B cell (primary cell): ENCODE measurements at regions not wholly inside any gene's neighbourhood (a gene's known extent, or its start where the extent isn't known, plus 50 kb on each side); places are given as distances from the start of the nearest gene placed in this dataset.

Source experiments
- EZH2 ChIP-seq: IDR thresholded peaks from 2 replicates; pipeline ENCODE4 v1.6.1; 2012; ENCODE audit warnings: borderline replicate concordance, low read depth, mild to moderate bottlenecking, moderate library complexity, low read length; ENCODE audit not compliant: insufficient read depth, poor library complexity, severe bottlenecking
- TF ChIP-seq, protein P1 (sequence below): fragments of 200-600 bp; IDR thresholded peaks from one replicate; pipeline ENCODE4 v1.8.0; 2022; ENCODE audit warnings: antibody characterized with exemption, mild to moderate bottlenecking

DNA sequence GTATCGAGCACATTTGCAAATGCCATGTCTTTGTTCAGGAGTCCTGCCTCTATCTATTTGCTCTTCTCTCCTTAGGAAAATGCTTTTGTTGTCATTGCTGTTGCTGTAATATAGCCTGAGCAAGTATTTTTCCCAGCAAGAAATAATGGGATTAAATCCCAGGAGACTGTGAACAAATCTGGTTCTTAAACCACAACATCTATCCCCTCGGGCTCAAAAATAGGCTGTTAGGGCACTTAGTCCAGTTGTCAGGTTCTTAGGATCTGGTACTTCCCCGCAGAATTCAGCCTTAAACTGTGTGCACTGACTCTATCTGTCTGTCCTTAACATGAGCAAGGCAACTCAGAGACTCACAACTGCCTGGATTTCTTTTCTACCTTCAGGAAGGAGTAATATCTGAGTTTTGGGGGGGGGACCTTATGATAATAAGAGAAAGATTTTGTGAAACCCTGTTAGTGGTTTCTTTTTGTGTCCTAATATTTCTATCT, 437.5 kb downstream of the HTR1B start:
- TF ChIP-seq, protein P1, sequence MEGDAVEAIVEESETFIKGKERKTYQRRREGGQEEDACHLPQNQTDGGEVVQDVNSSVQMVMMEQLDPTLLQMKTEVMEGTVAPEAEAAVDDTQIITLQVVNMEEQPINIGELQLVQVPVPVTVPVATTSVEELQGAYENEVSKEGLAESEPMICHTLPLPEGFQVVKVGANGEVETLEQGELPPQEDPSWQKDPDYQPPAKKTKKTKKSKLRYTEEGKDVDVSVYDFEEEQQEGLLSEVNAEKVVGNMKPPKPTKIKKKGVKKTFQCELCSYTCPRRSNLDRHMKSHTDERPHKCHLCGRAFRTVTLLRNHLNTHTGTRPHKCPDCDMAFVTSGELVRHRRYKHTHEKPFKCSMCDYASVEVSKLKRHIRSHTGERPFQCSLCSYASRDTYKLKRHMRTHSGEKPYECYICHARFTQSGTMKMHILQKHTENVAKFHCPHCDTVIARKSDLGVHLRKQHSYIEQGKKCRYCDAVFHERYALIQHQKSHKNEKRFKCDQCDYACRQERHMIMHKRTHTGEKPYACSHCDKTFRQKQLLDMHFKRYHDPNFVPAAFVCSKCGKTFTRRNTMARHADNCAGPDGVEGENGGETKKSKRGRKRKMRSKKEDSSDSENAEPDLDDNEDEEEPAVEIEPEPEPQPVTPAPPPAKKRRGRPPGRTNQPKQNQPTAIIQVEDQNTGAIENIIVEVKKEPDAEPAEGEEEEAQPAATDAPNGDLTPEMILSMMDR = no peak
- no peak for TF ChIP-seq EZH2
